Esophagus squamous epithelium (tissue), 4 donors: ENCODE measurements at regions not wholly inside any gene's neighbourhood (a gene's known extent, or its start where the extent isn't known, plus 50 kb on each side); places are given as distances from the start of the nearest gene placed in this dataset.

Experiments used
- POLR2A ChIP-seq, 4 donors: fragments of 450-650 bp; IDR thresholded peaks; one replicate each; pipeline ENCODE4 v1.6.1; 2017; ENCODE audit warnings: antibody characterized with exemption in 4 of 4, mild to moderate bottlenecking in 4 of 4, moderate library complexity in 3 of 4
- TF ChIP-seq, protein P1 (sequence below), 6 experiments: fragments of 450-650 bp in 4 of 6; fragments of 200-600 bp in 2 of 6; sonication (generic) in 2 of 6; IDR thresholded peaks; one replicate each; pipeline ENCODE4 v1.5.1; 2016 to 2019; ENCODE audit warnings: antibody characterized with exemption in 6 of 6, mild to moderate bottlenecking in 4 of 6, moderate library complexity in 4 of 6

- TF ChIP-seq, protein P1, sequence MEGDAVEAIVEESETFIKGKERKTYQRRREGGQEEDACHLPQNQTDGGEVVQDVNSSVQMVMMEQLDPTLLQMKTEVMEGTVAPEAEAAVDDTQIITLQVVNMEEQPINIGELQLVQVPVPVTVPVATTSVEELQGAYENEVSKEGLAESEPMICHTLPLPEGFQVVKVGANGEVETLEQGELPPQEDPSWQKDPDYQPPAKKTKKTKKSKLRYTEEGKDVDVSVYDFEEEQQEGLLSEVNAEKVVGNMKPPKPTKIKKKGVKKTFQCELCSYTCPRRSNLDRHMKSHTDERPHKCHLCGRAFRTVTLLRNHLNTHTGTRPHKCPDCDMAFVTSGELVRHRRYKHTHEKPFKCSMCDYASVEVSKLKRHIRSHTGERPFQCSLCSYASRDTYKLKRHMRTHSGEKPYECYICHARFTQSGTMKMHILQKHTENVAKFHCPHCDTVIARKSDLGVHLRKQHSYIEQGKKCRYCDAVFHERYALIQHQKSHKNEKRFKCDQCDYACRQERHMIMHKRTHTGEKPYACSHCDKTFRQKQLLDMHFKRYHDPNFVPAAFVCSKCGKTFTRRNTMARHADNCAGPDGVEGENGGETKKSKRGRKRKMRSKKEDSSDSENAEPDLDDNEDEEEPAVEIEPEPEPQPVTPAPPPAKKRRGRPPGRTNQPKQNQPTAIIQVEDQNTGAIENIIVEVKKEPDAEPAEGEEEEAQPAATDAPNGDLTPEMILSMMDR (IDR thresholded peaks at IDR 0.05) = no peak
- TF ChIP-seq POLR2A (IDR thresholded peaks at IDR 0.05) = no peak
These were observed 1301.8 kb upstream of the DIAPH2 start for GRCh38 chrX:95382799-95383198.
